ENCODE measurements at regions not wholly inside any gene's neighbourhood (a gene's known extent, or its start where the extent isn't known, plus 50 kb on each side); places are given as distances from the start of the nearest gene placed in this dataset.
"Not testable (repeated sequence)": the region's sequence is repeated elsewhere in the genome, so short reads cannot be mapped to it uniquely, and the experiment has no call there.

DNA sequence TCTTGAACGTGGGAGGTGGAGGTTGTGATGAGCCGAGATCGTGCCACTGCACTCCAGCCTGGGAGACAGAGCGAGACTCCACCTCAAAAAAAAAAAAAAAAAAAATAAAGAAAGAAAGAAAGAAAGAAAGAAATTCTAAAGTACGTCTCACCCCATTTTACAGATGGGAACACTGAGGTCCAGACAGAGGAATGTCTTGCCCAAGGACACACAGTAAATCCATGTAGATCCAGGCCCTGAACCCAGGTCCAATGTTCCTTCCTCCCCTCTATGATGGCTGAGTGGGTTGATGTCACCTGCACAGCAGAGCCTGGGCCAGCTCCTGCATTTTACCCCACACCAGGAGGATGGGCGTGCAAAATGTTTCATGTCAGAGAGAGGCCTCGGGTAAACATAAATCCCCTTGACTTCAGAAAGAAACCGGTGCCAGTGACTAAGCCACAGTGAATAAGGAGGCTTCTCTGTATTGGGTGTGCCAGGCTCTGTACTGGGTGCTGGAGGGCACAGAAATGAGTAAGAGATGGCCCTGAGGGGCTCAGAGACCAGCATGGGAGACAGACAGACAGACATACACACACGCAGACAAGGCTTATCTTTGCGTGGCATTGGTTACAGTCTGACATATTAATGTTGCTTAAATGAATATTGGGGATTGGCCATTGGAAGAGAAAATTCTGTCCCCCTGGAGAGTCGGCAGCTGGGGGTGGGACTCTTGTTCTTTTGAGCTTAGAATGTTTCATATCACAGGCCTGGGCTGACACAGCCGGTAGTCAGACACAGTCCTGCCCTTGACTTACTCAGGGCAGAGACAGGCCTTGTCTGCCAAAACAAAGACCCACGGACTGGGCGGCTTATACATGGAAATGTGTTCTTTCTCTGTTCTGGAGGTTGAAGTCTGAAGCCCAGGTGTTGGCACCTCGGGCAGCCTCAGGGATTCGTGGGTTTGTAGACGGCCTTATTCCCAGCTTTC is 105.4 kb downstream of the MIAT start:
- H3K27me3 Mint-ChIP-seq = no peaks in the 10 kb centered on the region
- peaks cover 7% of the 10 kb centered on the region for H3K36me3 Mint-ChIP-seq (ENCODE audit: low read depth)
- H3K9me3 Mint-ChIP-seq = peaks cover 6% of the 10 kb centered on the region
- ChIA-PET POLR2A (no interaction called here), CTCF (interaction anchor here (0.6 kb wide), 1 partner anchor 413 kb away, joined by 4 read pairs; no protein-coding TSS in a partner anchor)
- H3K4me3 Mint-ChIP-seq = no peak overlapping the region
- H3K4me1 Mint-ChIP-seq = no peaks in the 10 kb centered on the region
- no peak for DNase-seq
- no peak overlapping the region for H3K27ac Mint-ChIP-seq

GRCh38 chr22:26763633-26764361 is 106.4 kb downstream of the MIAT start:
- no peak overlapping the region for H3K4me3 Mint-ChIP-seq
- H3K9me3 Mint-ChIP-seq = peaks cover 6% of the 10 kb centered on the region
- no peaks in the 10 kb centered on the region for H3K4me1 Mint-ChIP-seq
- H3K27ac Mint-ChIP-seq = no peak overlapping the region
- H3K36me3 Mint-ChIP-seq (ENCODE audit: low read depth) = peaks cover 7% of the 10 kb centered on the region
- ChIA-PET POLR2A (no interaction called here), CTCF (no interaction called here)
- DNase-seq = no peak
- H3K27me3 Mint-ChIP-seq = no peaks in the 10 kb centered on the region

DNA sequence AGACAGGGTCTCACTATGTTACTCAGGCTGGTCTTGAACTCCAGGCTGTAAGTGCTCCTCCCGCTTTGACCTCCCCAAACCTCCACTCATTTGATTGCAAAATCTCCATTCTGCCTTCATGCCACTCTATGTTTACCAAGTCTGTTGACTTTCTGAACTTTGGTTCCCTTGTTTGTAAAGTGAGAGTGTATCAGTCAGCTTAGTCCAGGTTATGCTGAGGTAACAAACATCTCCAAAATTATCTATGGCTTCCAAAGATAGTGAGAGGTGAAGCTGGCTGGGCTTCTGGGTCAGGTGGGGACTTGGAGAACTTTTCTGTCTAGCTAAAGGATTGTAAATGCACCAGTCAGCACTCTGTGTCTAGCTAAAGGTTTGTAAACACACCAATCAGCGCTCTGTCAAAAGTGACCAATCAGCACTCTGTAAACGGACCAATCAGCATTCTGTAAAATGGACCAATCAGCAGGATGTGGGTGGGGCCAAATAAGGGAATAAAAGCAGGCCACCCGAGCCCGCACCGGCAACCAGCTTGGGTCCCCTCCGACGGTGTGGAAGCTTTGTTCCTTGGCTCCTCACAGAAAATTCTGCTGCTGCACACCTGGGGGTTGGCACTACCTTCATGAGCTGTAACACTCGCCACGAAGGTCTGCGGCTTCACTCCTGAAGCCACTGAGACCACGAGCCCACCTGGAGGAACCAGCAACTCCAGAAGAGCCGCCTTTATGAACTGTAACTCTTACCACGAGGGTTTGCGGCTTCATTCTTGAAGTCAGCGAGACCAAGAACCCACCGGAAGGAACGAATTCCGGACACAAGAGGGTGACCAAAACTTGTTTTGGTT is 109.3 kb downstream of the MIAT start:
- DNase-seq = no peak
- Mint-ChIP-seq H3K36me3 (ENCODE audit: low read depth) (peaks cover 7% of the 10 kb centered on the region), H3K9me3 (peaks cover 6% of the 10 kb centered on the region), H3K27ac (no peak overlapping the region), H3K27me3 (no peaks in the 10 kb centered on the region), H3K4me3 (no peak overlapping the region), H3K4me1 (no peaks in the 10 kb centered on the region)
- POLR2A ChIA-PET = no interaction called here
- CTCF ChIA-PET = no interaction called here

GRCh38 chr22:26767351-26768155 is 110.2 kb downstream of the MIAT start:
- Mint-ChIP-seq H3K9me3 (peaks cover 6% of the 10 kb centered on the region), H3K27me3 (no peaks in the 10 kb centered on the region), H3K27ac (no peak overlapping the region), H3K4me1 (no peaks in the 10 kb centered on the region), H3K36me3 (ENCODE audit: low read depth) (peaks cover 7% of the 10 kb centered on the region), H3K4me3 (no peak overlapping the region)
- CTCF ChIA-PET = no interaction called here
- no peak for DNase-seq
- POLR2A ChIA-PET = no interaction called here

- no peaks in the 10 kb centered on the region for H3K4me1 Mint-ChIP-seq
- no peak overlapping the region for H3K27ac Mint-ChIP-seq
- no peaks in the 10 kb centered on the region for H3K27me3 Mint-ChIP-seq
- no peak overlapping the region for H3K4me3 Mint-ChIP-seq
- peaks cover 7% of the 10 kb centered on the region for H3K36me3 Mint-ChIP-seq (ENCODE audit: low read depth)
- DNase-seq = no peak
- POLR2A ChIA-PET = no interaction called here
- peaks cover 6% of the 10 kb centered on the region for H3K9me3 Mint-ChIP-seq
- CTCF ChIA-PET = no interaction called here
Measured at GRCh38 chr22:26768156-26768515, 110.7 kb downstream of the MIAT start.

DNA sequence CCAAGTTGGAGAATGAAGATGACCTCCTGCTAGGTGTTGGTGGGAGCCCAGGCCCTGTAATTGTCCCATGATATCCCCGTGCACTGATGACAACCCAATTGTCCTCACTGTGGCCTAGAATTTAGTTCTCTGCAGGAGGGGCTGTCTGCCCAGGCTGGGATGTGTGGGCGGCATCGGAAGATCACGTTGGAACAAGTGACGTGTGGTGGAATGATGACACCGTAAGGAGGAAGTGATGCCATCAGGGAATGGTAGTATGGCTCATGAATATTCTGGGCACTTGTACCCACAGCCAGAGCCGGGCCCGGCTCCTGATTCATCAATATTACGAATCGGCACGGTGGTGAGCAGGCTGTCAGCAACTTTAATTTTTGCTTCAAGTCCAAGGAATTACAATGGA is 111.6 kb downstream of the MIAT start:
- H3K36me3 Mint-ChIP-seq (ENCODE audit: low read depth) = peaks cover 7% of the 10 kb centered on the region
- peaks cover 6% of the 10 kb centered on the region for H3K9me3 Mint-ChIP-seq
- CTCF ChIA-PET = no interaction called here
- no peak overlapping the region for H3K4me3 Mint-ChIP-seq
- POLR2A ChIA-PET = no interaction called here
- DNase-seq = no peak
- H3K27ac Mint-ChIP-seq = no peak overlapping the region
- no peaks in the 10 kb centered on the region for H3K27me3 Mint-ChIP-seq
- H3K4me1 Mint-ChIP-seq = no peaks in the 10 kb centered on the region

- DNase-seq = no peak
- CTCF ChIA-PET = no interaction called here
- Mint-ChIP-seq H3K27me3 (no peaks in the 10 kb centered on the region), H3K4me3 (no peak overlapping the region), H3K9me3 (peaks cover 6% of the 10 kb centered on the region), H3K27ac (no peak overlapping the region), H3K36me3 (ENCODE audit: low read depth) (peaks cover 10% of the 10 kb centered on the region), H3K4me1 (no peaks in the 10 kb centered on the region)
- POLR2A ChIA-PET = no interaction called here
Measured at GRCh38 chr22:26769663-26770062, 112.3 kb downstream of the MIAT start.

GRCh38 chr22:26770624-26771023 is 113.2 kb downstream of the MIAT start:
- H3K27ac Mint-ChIP-seq = no peak overlapping the region
- no peak overlapping the region for H3K4me3 Mint-ChIP-seq
- no peak for DNase-seq
- ChIA-PET POLR2A (no interaction called here), CTCF (interaction anchor here (1.1 kb wide), 1 partner anchor 14 kb away, joined by 3 read pairs; no protein-coding TSS in a partner anchor)
- peaks cover 10% of the 10 kb centered on the region for H3K36me3 Mint-ChIP-seq (ENCODE audit: low read depth)
- H3K9me3 Mint-ChIP-seq = peaks cover 6% of the 10 kb centered on the region
- H3K4me1 Mint-ChIP-seq = no peaks in the 10 kb centered on the region
- H3K27me3 Mint-ChIP-seq = no peaks in the 10 kb centered on the region

DNA sequence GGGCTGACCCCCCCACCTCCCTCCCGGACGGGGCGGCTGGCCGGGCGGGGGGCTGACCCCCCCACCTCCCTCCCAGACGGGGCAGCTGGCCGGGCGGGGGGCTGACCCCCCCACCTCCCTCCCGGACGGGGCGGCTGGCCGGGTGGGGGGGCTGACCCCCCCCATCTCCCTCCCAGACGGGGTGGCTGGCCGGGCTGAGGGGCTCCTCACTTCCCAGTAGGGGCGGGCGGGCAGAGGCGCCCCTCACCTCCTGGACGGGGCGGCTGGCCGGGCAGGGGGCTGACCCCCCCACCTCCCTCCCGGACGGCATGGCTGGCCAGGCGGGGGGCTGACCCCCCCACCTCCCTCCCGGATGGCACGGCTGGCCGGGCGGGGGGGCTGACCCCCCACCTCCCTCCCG is 115.7 kb downstream of the MIAT start:
- POLR2A ChIA-PET, DNase-seq, H3K27ac Mint-ChIP-seq, CTCF ChIA-PET, H3K4me3 Mint-ChIP-seq, H3K4me1 Mint-ChIP-seq, H3K9me3 Mint-ChIP-seq, H3K27me3 Mint-ChIP-seq: not testable (repeated sequence)
- H3K36me3 Mint-ChIP-seq (ENCODE audit: low read depth) = peaks cover 13% of the 10 kb centered on the region

GRCh38 chr22:26775394-26775793 is 118.0 kb downstream of the MIAT start:
- H3K27me3 Mint-ChIP-seq = no peaks in the 10 kb centered on the region
- no peaks in the 10 kb centered on the region for H3K4me1 Mint-ChIP-seq
- CTCF ChIA-PET = no interaction called here
- H3K27ac Mint-ChIP-seq = no peak overlapping the region
- peaks cover 4% of the 10 kb centered on the region for H3K9me3 Mint-ChIP-seq
- no peak overlapping the region for H3K4me3 Mint-ChIP-seq
- peaks cover 32% of the 10 kb centered on the region for H3K36me3 Mint-ChIP-seq (ENCODE audit: low read depth)
- POLR2A ChIA-PET = no interaction called here
- DNase-seq = no peak

GRCh38 chr22:26777156-26777801 is 119.9 kb downstream of the MIAT start:
- no peak overlapping the region for H3K27ac Mint-ChIP-seq
- DNase-seq = no peak
- peaks cover 4% of the 10 kb centered on the region for H3K9me3 Mint-ChIP-seq
- peaks cover 33% of the 10 kb centered on the region for H3K36me3 Mint-ChIP-seq (ENCODE audit: low read depth)
- ChIA-PET POLR2A (no interaction called here), CTCF (no interaction called here)
- H3K4me1 Mint-ChIP-seq = no peaks in the 10 kb centered on the region
- H3K4me3 Mint-ChIP-seq = no peak overlapping the region
- H3K27me3 Mint-ChIP-seq = no peaks in the 10 kb centered on the region

- DNase-seq = no peak
- no peaks in the 10 kb centered on the region for H3K4me1 Mint-ChIP-seq
- H3K36me3 Mint-ChIP-seq (ENCODE audit: low read depth) = peaks cover 33% of the 10 kb centered on the region
- ChIA-PET CTCF (interaction anchor here (1.0 kb wide), 1 partner anchor 13 kb away, joined by 3 read pairs; no protein-coding TSS in a partner anchor), POLR2A (no interaction called here)
- peaks cover 4% of the 10 kb centered on the region for H3K9me3 Mint-ChIP-seq
- no peak overlapping the region for H3K4me3 Mint-ChIP-seq
- no peak overlapping the region for H3K27ac Mint-ChIP-seq
- no peaks in the 10 kb centered on the region for H3K27me3 Mint-ChIP-seq
Measured at GRCh38 chr22:26778372-26778771, 121.0 kb downstream of the MIAT start.

All from activated CD4-positive, alpha-beta memory T cell treated with anti-CD3 and anti-CD28 coated beads, Interleukin-2, amount 10 ng/mL, durations not matched to agents 7 days and 5 days (primary cell).